ENCODE measurements at regions not wholly inside any gene's neighbourhood (a gene's known extent, or its start where the extent isn't known, plus 50 kb on each side); places are given as distances from the start of the nearest gene placed in this dataset.

DNA sequence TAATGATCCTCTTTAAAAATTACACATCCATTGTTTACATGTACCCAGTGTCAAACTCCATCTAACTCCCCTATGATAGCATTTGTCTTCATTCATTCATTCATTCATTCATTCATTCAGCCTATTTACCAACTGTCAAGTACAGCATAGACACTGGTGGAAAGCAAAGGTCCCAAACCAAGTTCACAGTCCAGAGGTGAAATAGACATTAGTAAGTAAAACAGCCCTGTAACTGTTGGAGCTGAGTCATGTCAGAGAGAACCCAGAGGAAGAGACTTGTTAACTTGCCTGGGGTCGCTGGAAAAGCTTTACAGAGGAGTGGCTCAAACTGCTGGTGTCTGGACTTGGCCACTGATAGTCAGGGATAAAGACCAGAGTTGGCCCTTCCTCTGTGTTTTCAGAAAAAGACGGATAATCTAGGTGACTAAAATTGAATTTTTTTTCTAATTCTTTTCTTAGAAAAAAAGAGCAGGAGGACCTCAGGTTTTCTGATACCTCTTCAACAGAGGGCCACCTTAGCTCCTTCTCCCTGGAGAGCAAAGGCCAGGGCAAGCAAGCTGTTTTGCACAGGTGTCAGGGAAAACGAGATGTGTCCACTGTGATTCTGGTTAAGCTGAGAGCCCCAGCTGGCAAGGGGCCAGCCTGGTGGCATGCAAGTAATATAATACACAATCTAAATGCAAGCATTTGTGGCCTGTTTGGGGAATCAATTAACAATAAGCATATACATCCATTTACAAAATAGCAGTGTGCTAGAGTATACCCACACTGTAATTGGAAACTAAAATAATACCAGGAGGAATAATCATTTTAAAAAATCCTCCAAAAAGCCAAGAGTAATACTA lies 96.7 kb upstream of the SLC14A2 start:
- DNase-seq (ENCODE audit: low read depth in 4 of 4, low spot score in 3 of 4), result no peak

DNA sequence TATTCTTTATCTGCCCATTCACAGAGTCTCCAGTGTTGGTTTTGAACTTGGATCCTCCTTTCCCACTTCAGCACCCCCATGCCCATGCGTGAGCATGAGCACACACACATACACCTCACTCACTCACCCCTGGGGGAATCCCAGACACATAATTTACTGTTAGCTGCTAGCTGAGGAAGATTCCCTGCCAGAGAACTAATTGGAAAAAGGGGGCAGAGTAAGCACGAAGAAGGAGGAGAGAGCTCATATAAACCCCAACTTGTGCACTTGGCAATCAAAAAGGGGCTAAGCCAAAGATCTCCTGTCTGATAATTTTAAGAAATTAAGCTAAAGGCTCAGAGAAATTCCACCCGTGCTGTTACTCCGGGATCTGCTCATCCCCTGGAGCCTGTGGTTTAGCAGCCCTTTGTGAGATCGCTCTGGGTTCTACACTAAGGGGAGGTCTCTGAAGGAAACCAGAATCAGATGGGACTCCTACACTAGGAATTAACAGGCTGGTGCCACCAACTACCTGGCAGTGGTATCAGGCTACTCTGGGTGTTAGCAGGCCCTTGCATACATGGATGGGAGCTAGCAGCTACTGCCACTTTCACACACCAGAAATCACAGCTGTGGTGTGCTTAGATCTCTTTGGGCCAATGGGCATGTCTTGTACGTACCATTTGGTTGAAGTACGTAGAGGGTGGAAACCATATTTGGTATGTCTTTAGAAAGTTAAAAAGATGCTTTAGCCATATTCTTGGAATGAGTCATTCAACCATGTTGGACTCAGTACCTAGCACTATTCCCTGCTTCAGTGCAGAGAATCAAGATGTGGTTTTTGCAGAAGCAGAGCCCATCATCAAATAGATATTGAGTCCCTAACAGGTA lies 95.6 kb upstream of the SLC14A2 start:
- no peak for DNase-seq (ENCODE audit: low read depth in 4 of 4, low spot score in 3 of 4)

DNA sequence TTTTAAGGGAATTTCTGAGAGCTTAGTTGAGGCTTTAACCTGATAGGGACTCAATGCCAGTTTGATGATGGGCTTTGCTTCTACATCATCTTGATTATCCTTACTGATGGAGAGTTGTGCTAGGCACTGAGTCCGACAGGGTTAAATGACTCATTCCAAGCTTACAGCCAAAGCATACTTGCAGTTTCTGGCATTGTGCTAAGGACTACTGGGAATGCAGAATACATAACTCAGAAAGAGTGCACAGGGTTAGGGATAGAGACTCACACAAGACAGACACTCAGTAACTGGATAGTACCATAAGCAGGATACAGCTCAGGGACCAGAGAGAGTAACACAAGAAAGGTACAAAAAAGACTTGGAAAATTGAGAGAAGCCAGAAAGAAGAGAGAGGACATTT lies 94.1 kb upstream of the SLC14A2 start:
- DNase-seq (ENCODE audit: low read depth in 4 of 4, low spot score in 3 of 4), result no peak

DNA sequence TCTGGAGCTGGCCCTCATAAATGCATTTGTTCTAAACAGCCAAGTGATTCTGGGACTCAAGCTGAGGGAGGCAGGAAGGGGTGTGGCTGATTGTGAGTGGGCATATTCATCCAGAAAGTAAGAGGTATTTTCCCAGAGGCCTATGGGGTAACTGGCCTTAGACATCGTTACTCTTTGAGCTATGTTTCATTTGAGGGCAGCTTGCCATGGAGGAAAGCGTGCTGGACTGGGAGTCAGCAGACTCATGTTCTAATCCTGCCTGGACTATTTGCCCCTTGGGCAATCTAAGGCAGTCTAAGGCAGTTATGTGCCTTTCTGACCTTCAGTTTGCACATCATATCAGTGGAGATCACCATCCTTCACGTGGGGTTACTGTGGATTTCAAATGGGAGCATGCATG lies 93.5 kb upstream of the SLC14A2 start:
- no peak for DNase-seq (ENCODE audit: low read depth in 4 of 4, low spot score in 3 of 4)

DNA sequence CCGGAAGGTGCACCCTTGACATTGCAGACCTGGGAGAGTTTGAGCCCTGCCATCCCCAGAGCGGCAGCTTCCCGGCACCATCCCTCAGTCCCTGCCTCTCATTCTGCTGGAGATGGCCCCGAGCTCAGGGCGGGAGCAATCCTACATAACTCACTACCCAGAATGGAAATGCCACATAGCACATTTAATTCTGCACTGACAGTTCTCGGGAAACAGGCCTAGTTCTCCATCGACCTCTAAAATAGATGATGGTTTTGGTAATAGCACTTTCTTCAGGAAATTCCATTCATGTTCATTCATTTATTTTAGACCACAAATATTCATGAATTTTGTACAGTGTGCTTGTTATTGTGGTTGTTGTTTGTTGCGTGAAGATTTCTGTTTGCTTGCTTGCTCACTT lies 92.9 kb upstream of the SLC14A2 start:
- no peak for DNase-seq (ENCODE audit: low read depth in 4 of 4, low spot score in 3 of 4)

DNA sequence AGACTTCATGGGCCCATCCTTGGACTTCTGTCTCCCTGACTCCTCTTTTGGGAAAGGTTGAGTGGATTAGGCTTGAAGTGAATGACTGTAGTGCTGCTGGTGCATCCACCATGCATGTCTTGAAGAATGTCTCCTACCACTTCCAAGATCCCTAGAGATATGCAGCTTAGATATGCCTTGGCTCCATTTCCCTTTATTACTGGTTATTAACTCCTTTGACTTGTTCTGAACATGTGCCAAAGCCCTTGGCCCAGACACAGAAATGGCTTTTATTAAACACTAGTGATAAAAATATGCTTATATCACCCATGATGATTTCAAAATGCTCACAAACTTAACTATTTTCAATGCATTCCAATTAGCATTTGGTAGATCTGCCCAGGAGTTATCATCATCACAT lies 90.0 kb upstream of the SLC14A2 start:
- DNase-seq (ENCODE audit: low read depth in 4 of 4, low spot score in 3 of 4), result no peak

DNA sequence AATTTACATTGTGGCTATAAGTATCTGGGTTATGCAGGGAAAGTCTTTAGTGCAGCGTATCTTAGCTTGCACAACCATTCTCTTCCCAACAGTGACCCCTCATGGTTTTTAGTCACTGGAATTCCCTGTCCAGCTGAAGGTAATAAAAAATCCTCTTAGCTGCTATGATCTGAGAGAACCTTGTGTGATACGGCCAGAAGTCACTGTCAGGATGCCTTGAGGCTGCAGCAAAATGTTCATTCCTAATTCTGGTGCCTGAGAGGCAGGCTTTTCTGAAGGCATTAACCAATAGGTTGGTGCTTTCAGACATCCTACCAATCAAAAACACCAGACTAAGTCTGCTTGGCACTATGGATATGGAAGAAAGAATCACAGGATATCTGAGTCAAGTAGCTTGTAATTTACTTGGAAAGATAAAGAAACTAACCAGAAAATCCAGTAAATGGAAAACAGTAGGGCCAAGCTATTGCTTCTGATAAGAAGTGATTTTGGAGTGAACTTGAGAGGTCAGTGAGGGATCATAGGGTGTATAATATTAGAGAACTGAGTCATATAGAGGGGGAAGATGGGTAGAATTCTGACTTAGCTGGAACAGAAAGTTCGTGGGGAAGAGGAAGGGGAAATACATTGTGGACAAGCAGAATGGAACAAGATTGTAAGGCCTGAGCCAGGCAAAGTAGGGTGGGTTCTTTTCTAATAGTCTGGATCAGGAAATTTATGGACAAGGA lies 89.0 kb upstream of the SLC14A2 start:
- DNase-seq (ENCODE audit: low read depth in 4 of 4, low spot score in 3 of 4), result no peak

DNA sequence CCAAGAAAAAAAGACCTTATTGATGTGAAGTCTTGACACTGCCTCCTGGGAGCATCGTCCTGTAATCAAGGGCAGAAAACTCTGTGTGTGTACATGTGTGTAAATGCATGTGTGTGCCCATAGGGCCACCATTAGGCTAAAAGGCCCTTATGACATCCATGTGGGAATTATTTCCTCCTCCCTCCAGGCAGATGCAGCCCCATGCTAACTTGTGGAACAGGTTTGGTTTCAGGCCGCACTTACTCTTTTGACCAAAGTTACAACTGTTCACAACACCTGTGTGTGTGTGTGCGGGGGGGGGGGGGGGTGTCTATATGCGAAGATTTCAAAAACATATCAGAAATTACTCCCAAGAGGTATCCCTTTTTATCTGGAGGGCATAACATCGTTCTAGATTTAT lies 87.4 kb upstream of the SLC14A2 start:
- DNase-seq (ENCODE audit: low read depth in 4 of 4, low spot score in 3 of 4), result no peak

DNA sequence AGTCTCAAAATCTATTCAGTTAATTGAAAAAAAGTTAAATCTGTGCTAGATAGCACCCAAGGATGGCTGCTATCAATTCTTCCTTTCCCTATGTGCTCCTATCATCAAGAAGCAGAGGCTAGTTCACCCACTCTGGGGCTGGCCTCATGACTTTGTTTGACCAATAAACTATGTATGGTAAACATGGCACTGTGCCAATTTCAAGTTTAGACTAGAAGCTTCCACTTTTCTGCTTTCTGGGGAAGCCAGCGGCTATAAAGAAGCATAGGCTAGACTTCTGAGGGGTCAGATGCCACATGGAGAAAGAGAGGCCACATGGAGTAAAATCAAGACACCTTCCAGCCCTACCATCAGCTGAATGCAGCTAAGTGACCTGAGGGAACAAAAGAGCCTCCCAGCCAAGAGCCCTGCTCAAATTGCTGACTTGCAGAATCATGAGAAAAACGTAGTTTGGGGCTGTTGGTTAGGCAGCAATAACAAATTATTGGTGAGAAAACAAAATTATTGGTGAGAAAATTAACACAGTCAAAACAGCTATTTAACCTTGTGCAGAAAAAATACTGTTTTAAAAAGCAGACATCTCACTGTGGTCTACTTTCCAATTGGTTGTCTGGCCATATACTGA lies 86.5 kb upstream of the SLC14A2 start:
- no peak for DNase-seq (ENCODE audit: low read depth in 4 of 4, low spot score in 3 of 4)

DNA sequence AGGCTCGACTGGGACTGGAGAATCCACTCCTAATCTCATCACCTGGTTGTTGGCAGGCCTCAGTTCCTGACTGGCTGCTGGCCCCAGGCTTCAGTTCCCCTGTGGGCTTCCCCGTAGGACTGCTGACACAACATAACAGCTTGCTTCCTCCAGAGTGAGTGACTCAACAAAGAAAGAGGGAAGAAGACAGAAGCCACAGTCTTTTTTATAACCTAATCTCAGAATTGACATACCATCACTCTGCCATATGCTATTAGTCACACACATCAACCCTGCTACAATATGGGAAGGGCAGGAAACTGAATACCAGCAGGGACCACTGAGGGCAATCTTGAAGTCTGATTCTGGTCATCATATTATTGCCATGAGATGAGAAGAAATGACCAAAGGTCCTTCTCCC lies 76.8 kb upstream of the SLC14A2 start:
- no peak for DNase-seq (ENCODE audit: low read depth in 4 of 4, low spot score in 3 of 4)

DNA sequence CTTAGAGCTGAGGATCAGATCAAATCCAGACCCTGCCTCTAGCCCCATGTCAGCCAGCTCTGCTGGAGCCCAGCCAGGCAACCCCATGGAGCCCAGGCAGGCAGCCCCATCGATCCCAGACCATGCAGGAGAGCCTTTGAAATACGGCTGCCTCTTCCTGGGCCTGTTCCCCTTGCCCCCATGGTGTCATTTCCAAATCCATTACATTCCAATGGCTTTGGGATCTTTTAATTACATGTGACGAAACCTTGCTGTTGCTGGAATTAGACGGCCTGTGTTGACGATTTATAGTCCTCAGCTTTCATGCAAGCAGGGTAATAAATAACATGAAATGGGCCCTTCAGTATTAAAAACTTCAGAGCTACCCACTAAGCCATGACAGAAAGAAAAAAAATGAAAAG lies 75.8 kb upstream of the SLC14A2 start:
- peak in 2 of 4 donors; percentile 74 to 77 for DNase-seq (ENCODE audit: low read depth in 4 of 4, low spot score in 3 of 4)

DNA sequence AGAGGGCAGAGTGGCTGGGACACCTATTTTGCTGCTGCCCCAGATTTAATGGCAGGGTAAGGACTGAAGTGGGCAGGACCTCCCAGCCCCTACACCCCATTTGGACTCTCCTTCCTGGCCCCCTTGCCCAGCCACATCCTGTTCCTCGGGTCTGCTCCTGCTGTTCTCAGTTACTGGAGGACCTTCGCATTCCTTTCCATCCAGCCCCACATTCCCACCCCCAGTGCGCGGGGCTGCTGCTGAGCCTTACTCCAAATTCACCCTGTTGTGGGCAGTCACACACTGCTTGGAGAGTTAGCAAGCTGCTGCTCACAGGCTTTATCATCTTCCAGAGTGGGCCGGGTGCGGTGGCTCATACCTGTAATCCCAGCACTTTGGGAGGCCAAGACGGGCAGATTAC lies 75.2 kb upstream of the SLC14A2 start:
- no peak for DNase-seq (ENCODE audit: low read depth in 4 of 4, low spot score in 3 of 4)

DNA sequence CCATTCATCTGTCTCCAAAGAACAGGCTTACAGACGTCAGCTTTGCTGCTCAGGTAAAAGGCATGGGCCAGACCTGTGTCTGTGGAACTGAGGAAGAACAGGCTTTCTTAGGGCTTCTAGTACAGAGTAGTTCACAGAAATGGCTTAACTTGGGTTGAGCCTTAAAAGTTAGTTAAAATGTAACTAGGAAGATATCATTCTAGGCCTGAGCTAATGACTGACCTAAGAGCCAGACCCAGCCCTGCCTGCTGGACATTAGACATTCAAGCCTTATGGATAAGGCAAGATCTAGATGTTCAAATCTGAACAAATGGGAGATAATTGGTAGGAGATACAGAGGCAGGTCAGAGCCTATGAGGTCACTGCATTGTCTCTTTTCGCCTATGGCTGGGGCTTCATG lies 73.9 kb upstream of the SLC14A2 start:
- DNase-seq (ENCODE audit: low read depth in 4 of 4, low spot score in 3 of 4), result no peak

DNA sequence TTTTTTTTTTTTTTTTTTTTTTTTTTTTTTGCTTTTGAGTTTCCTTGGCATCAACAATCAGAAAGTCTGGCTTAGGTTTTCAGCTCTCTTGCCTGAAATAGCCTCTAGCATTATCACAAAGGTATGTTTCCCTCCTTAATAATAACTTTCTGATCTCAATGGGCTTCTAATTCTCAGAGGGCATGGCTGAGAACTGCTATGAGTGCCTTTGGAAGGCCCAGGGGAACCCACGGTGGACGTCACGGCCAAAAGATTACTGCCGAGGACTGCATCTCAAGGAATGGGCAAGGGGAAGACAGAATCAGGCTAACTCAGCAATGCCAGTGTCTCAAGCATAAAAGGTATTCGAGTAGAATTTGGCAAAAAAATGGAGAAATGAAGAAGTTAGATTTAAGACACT lies 73.2 kb upstream of the SLC14A2 start:
- no peak for DNase-seq (ENCODE audit: low read depth in 4 of 4, low spot score in 3 of 4)

DNA sequence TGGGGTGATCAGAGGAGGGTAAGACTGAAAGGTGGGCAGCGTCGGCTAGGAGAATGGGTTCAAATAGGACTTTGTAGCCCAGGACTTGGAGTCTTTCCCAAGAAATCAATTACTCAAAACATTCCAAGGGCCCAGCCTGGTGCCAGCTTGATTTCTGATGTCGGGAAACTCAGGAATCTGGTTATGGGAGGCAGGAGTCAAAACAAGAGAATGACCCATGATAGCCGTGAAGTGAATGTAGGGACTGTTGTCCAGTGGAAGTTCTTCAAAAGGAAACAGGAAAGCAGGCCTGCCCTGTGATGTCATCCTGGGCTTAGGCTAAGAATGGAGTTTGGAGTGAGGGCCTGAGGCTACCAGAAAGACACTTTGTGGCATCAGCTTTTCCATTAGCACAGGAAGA lies 67.4 kb upstream of the SLC14A2 start:
- no peak for DNase-seq (ENCODE audit: low read depth in 4 of 4, low spot score in 3 of 4)

DNA sequence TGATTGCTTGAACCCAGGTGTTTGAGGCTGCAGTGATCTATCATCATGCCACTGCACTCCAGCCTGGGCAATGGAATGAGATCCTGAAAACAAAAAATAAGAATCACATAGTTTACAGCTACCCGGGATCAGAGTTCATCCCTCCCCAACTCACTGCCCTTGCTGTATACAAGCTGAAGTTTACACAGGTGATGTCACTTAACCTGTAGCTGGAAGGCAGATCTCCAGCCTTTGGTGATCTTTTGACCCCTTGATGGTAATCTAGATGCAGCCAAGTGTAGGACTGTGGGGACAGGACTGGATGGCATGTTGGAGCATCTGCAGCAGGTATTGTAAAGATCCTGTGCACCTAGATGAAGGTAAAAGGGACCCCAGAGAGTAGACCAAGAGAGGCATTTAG lies 66.7 kb upstream of the SLC14A2 start:
- DNase-seq (ENCODE audit: low read depth in 4 of 4, low spot score in 3 of 4), result no peak

DNA sequence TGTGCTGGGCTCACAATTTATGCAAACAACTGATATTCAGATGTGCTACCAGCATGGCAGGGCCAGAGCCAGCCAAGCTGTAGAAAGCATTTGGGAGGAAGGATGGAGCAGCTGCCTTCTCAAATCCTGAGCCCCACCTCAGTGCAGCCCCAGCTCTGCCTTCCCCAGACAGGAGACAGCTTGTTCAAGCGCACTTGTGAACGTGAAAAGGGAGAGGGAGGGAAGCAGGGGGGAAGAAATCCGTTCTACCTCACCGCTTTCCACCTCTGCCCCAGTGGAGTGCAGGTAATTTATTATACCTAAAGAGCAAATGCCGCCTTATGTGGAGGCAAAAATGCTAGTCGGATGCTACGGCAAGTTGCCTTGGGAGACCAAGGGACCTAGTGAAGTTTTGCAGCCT lies 66.0 kb upstream of the SLC14A2 start:
- no peak for DNase-seq (ENCODE audit: low read depth in 4 of 4, low spot score in 3 of 4)

DNA sequence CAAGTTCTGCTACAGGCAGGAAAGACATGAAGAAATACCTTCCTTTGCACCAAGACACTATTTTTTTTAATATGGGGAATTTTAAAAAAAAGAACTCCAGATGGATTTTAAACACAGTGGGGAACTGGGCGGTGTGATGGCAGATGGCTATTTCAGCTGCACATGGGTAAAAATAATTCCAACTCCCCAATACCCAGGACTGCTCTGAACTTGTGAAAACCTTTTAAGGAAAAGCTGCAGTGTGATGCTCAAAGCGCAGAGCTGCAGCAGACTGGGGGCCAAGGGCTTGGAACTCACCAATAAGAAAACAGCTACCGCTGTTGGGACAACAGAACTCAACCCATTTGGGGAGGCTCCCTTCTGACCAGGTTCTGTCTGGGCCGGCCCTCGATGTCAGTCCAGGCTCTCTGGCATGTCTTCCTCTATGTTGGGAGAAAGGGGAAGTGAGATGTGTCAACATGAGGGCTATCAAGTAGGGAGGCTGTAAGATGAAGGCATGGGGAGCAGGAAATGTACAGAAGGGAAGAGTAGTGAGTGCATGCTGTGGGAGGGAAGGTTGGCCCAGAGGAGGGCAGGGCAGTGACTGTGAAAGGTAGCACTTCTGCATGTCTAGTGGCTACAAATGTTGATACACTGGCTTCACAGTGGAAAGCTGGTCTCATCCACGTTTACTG lies 64.0 kb upstream of the SLC14A2 start:
- DNase-seq (ENCODE audit: low read depth in 4 of 4, low spot score in 3 of 4), result no peak

DNA sequence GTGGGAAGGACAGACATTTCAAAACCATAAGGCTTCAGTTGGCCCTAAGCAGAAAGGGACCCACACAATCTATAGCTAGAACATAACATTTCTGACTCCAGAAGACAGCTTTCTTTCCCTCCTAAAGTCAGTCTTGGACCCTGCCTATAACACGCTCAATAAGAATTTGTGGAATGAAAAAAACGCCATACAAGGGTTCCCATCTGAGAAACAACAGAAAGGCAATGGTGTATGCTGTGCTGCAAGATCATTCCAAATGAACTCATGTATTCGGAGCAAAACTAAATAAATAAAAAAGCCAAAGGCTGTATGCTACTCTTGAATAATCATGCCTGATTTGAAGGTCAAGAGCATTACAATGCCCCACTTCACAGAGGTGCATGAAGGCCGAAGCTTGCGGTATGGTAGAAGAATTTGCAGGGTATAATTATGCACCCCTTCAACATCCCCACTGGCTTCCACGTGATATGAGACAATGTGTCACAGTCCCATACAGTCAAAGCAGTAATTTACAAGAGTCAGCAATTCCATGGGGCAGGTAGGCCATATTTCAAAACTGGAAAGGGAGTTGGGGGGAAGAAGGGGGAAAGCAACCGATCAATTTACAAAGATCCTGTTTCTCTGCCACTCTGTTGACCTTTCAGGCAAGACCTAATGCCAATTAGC lies 61.4 kb upstream of the SLC14A2 start:
- no peak for DNase-seq (ENCODE audit: low read depth in 4 of 4, low spot score in 3 of 4)

DNA sequence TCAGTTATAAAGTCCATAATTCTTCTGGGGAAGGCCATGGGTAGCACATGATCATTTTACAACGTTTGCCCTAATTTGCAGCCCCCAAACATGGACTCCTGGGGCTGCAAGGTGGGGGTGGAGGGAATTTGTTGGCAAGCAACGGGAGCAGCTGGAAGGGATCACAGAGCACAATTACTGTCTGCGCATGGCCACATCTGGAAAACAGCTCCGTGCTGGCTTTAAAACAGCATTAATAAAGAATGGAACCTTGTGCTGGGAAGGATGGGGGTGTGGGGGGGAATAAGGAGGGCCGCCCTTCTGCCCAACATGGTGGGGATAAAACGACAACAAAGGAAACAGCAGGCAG lies 60.9 kb upstream of the SLC14A2 start:
- peak in 2 of 4 donors; percentile 66 to 69 for DNase-seq (ENCODE audit: low read depth in 4 of 4, low spot score in 3 of 4)

Measured in right renal pelvis (tissue), 4 donors.